GM12891 (cell line): ENCODE measurements at regions not wholly inside any gene's neighbourhood (a gene's known extent, or its start where the extent isn't known, plus 50 kb on each side); places are given as distances from the start of the nearest gene placed in this dataset.

Source experiments
- POLR2A ChIP-seq: IDR thresholded peaks from 2 replicates; pipeline ENCODE4 v1.6.1; 2011; ENCODE audit warnings: low read depth, low read length, control low read depth
- POLR2AphosphoS5 ChIP-seq: IDR thresholded peaks from 2 replicates; pipeline ENCODE4 v1.6.1; 2011; ENCODE audit warnings: low read depth, low read length, control low read depth

GRCh38 chr1:80925130-80925805 is 875.5 kb upstream of the ADGRL2 start:
- TF ChIP-seq POLR2A: no peak
- no peak for TF ChIP-seq POLR2AphosphoS5
